Upper lobe of left lung (tissue), 4 donors: ENCODE measurements at regions not wholly inside any gene's neighbourhood (a gene's known extent, or its start where the extent isn't known, plus 50 kb on each side); places are given as distances from the start of the nearest gene placed in this dataset.
"Not testable (repeated sequence)": the region's sequence is repeated elsewhere in the genome, so short reads cannot be mapped to it uniquely, and the experiment has no call there.

Experiments
- CTCF ChIP-seq, 6 experiments: fragments of 450-650 bp in 4 of 6; fragments of 200-600 bp in 2 of 6; sonication (generic) in 2 of 6; IDR thresholded peaks; one replicate each; pipeline ENCODE4 v1.5.1; 2016 to 2019; ENCODE audit warnings: antibody characterized with exemption in 6 of 6
- POLR2A ChIP-seq, 4 donors: fragments of 450-650 bp; IDR thresholded peaks; one replicate each; pipeline ENCODE4 v1.5.1; 2016 to 2017; ENCODE audit warnings: antibody characterized with exemption in 4 of 4, mild to moderate bottlenecking in 2 of 4
- POLR2AphosphoS5 ChIP-seq, 2 donors: sonication (generic); formaldehyde crosslinking; IDR thresholded peaks; one replicate each; pipeline ENCODE4 v1.5.1; 2017; ENCODE audit warnings: antibody characterized with exemption in 2 of 2

- TF ChIP-seq POLR2A, CTCF, POLR2AphosphoS5 (IDR thresholded peaks at IDR 0.05): not testable (repeated sequence)
Measured at GRCh38 chr21:5236846-5237675, 5284.3 kb upstream of the TPTE start.
